T-helper 2 cell treated with Interferon-gamma antibody and Interleukin-4, amounts not matched to agents 100 ng/mL and 5 ng/mL, for 36 hours (primary cell): ENCODE measurements at regions not wholly inside any gene's neighbourhood (a gene's known extent, or its start where the extent isn't known, plus 50 kb on each side); places are given as distances from the start of the nearest gene placed in this dataset.

Experiments used
- intact Hi-C: fragments of 100-400 bp; cut with micrococcal nuclease; formaldehyde crosslinking; loops from one replicate; pipeline ENCODE4 v1.15.1; 2023

GRCh38 chr7:96416116-96416515 is 94.2 kb upstream of the SLC25A13 start:
- intact Hi-C loops, result loop anchor here (5.0 to 10.0 kb wide), 8 partner anchors 81 to 596 kb away; partner anchors contain the start of gene SEM1

GRCh38 chr7:96415293-96415940 is 93.5 kb upstream of the SLC25A13 start:
- intact Hi-C loops, result loop anchor here (1.0 to 10.0 kb wide), 10 partner anchors 82 to 612 kb away; partner anchors contain the start of gene SEM1

GRCh38 chr7:96414931-96415292 is 93.0 kb upstream of the SLC25A13 start:
- intact Hi-C loops, result loop anchor here (1.0 to 10.0 kb wide), 10 partner anchors 82 to 612 kb away; partner anchors contain the start of gene SEM1

DNA sequence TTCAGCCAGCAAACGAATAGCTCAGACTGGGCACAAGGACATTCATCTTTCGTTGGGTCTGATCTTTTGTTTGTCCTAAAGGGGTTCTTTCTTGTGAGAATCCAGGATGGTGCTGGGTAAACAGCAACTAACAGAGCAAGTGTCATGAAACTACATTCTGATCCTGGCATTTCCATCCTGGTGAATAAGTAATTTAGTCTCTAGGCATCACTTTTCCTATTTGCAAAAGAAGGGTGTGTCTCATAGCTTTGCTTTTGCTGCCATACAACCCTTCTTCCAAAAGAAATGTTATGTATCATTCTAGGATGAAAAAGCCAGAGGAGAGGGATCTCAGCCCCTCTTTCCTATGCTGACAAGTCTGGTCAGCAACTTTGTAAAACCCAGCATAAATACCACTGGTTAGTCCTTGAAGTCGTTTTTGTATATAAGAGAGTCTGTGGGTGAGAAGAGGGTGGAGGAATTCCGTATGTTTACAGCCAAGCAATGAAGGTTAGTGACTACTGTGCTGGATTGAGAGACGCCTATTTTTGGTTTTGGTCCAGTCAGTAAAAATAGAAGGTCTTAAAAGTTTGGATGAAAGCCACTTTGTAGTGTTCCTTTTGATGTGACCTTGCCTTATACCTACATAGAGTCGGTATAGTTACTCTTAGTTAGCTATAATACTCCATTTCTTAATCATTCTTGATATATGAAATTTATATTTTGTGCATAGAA is 88.4 kb upstream of the SLC25A13 start:
- intact Hi-C loops, result loop anchor here (10.0 kb wide), 5 partner anchors 185 to 465 kb away; no protein-coding TSS in a partner anchor

GRCh38 chr7:96408881-96409280 is 87.0 kb upstream of the SLC25A13 start:
- intact Hi-C loops, result no loop called here

GRCh38 chr7:96407427-96407826 is 85.5 kb upstream of the SLC25A13 start:
- intact Hi-C loops, result no loop called here

DNA sequence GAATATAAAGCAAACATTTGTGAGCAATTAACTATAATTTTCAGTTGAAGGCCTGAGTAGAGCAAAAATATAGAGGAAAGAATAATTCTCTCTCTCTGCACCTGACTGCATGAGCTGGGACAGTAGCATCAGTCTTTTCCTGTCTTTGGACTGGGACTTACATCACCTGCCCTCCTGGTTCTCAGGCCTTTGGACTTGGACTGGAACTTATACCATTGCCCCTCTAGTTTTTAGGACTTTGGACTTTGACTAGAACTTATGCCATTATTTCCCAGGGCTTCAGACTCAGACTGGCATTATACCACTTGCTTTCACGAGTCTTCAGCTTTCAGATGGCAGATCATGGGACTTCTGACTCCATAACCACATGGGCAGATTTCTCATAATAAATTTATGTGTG is 81.0 kb upstream of the SLC25A13 start:
- intact Hi-C loops, result no loop called here

GRCh38 chr7:96401200-96401599 is 79.3 kb upstream of the SLC25A13 start:
- intact Hi-C loops, result no loop called here

GRCh38 chr7:96400518-96400917 is 78.6 kb upstream of the SLC25A13 start:
- intact Hi-C loops, result no loop called here

DNA sequence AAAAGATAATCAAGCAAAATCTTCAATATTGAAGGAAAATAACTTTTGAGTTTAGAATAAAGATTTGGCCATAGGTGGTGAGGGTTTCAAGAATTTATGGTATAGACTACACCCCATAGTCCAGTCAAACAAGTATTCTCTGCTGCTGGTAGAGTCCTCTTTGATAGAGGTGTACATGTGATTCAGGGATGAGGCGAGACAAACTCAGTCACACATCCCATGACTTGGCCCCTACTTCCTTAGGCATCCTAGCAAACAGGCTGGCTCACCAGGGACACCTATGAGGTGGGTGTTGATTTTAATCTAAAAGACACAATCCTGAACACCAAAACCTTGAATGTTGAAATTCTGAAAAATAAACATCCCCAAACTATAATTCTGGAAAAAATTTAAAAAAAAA is 78.1 kb upstream of the SLC25A13 start:
- intact Hi-C loops, result no loop called here

- intact Hi-C loops, result no loop called here
These were observed 76.2 kb upstream of the SLC25A13 start for GRCh38 chr7:96397936-96398598.

DNA sequence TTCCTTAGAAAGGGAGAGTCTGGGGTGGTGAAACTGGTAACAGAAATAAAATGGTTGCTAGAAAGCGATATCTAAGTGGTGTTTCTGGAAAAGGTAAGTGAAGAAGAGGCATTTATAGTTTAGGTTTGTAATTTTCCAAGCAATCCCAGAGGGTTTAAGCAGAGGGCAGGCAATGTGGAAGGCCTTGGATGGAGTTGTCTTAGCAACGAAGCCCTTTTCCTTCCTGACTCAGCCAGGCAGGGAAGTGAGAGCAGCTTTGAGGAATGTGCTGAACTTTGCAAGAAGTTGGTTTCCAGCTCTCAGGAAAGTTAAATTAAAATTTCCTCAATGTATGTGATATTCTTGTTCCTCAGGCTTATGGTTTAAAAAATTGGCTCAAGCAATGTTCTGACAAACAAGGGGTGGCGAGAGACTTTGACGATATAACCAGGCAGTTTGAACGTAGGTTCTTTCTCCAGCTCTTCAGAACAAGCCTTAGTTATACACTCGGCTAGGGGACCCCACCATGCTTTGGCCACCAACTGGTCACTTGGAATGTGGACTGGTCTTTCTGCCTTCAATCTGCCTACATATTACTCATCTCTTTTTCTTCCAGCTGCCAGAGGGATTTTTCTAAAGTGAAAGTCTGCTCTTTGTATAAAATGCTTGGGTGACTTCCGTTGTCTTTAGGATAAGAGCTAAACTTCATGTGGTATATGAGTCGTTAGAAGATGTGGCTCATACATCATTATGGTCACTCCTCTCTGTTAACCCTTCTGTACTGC is 66.9 kb upstream of the SLC25A13 start:
- intact Hi-C loops, result no loop called here

DNA sequence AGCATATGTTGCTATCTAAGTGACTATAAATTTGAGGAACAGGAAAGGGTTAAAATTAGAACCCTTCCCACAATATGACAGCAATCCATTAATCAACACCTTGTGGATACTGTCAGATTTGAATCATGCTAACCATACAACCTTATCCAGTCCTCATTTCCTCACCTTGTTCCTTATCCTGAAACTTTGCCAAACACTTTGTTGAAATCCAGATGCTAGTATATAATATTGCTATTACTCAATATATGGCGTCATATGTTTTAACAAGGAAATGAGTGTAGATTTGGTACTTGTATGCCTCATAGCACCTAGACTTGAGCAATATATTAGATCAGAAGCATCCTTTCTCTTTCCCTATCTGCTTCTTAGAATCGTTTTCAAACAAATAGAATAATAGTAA is 66.3 kb upstream of the SLC25A13 start:
- intact Hi-C loops, result no loop called here

- intact Hi-C loops, result no loop called here
These were observed 58.2 kb upstream of the SLC25A13 start for GRCh38 chr7:96380111-96380512.

DNA sequence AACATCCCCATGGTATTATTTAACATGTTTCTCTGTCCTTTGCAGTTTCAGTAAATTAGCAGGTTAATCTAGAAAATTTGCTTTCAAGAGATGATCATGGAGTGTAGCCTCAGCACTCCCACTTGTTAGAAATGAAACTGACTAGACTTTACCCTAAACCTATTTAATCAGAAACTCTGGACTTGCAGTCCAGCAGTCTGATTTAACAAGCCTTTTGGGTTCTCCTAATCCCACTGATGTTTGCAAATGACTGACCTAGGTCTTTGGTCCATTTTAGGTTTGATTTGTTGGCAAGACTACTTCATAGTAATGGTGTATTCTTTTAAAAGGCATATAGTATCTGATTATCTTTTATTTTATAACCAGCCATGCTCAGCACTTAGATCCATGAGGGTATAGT is 55.5 kb upstream of the SLC25A13 start:
- intact Hi-C loops, result no loop called here
